ENCODE measurements at regions not wholly inside any gene's neighbourhood (a gene's known extent, or its start where the extent isn't known, plus 50 kb on each side); places are given as distances from the start of the nearest gene placed in this dataset.

DNA sequence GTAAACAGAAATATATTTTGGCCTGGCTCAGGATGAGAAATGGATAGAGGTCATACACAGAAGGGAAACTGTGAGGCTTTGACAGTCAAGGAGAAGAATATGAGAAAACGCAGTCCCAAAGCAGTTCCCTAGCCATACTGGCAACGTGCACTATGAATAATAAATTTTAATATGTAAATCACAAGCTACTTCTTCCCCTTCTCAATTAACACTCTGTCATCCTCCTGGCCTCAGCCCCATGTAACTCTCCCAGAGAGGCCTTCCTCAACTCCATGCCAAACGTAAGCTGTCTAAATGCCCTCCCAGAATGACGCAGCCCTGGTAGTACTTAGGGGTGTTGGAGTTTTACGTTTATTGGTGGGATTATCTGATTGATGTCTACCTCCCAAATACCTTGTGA is 732.6 kb downstream of the LIG4 start:
- intact Hi-C loops (cut with DNase I) = no loop called here

DNA sequence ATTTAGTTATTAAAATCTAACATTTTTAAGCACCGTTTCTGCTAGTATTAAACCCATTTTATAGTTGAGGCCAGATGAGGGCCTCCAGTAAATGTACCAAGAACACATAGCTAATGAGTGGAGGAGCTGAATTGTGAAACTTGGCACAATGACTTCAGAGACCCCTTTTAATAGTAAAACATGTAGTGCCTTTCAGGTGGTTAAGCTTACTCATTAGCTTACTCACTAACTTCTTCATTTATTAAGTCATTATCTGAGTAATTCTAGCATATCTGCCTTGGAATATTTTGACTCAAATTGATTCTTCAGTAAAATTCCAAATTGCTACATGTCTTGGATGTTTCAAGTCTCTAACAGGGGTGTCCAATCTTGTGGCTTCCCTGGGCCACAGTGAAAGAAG is 735.2 kb downstream of the LIG4 start:
- no peak for DNase-seq
- intact Hi-C loops (cut with DNase I) = no loop called here

More for the DNA sequence above, 732.6 kb downstream of the LIG4 start:
- no peak for DNase-seq

DNA sequence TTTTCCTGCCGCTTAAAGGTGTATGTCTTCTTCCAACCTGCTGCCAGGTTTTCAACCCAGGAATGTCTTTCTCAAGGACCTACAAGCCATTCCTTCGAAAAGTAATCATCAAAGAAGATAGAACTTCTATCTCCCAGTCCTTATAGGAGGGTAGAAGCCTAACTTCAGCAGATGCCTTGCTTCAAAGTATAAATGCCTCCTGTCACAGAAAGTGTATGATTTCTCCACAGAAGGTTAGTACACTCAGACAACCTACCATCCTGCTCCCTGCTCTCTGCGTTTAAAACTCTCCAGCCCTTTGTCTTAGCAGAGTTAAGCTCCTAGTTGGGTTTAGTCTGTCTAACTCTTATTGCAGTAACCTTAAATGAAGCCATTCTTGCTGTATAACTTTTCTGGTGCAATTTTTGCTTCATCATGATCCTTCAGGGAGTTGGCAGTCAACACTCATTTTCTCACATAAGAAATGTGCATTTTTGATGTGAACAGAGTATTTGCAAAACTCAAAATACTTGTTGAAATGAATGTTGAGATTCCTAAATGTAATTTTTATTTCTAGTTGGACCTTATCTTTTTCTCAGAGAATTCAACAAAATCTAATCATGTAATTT is 737.5 kb downstream of the LIG4 start:
- no peak for DNase-seq
- intact Hi-C loops (cut with DNase I) = no loop called here

DNA sequence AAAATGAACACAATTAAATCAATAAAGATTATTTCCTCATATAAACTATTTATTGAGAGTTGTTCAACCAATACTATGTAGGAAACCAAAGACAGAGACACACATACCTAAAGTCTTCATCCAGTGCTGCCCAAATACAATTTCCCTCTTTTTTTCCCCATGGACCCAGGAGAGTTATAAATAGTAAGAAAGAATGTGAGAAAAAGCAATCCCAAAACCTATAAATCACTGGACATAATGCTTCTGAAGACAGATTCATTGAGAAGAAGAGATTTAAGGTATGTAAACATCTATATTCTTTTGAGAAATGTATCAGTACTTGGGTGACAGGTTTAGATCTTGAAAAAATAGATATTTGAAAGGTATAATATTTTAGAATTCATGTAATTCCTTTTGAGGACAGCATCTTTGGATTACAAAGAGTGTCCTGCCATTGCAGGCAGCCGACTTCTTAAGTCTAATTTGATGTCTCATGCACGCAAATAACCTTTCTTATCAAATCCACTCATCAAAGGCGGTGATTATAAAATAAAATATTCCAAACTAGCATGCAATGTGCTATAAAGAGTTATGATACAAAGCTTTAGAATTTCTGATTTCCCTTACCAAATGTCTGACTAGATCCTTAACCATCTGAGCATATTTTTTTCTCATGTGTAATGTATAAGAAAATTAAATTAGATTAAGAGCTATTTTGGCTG is 739.4 kb downstream of the LIG4 start:
- no peak for DNase-seq
- intact Hi-C loops (cut with DNase I) = no loop called here

DNA sequence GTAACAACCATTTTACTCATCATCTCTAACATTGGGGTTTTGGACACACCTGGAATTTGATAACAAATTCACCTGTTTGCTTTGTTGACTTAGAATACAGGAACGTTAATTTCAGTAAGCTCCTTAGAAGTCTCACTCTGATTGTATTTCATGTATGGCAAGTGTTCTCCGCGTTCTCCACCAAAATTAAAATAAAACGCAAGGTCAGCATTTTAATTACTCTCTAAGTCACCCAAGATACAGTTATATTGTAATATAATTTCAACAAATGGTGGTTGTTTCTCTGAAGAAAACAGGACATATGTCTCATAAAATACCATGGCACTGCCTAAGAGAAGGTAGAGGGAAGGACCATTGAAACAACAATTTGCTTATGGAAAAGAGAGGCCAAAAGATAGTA is 742.1 kb downstream of the LIG4 start:
- intact Hi-C loops (cut with DNase I) = no loop called here
- no peak for DNase-seq

DNA sequence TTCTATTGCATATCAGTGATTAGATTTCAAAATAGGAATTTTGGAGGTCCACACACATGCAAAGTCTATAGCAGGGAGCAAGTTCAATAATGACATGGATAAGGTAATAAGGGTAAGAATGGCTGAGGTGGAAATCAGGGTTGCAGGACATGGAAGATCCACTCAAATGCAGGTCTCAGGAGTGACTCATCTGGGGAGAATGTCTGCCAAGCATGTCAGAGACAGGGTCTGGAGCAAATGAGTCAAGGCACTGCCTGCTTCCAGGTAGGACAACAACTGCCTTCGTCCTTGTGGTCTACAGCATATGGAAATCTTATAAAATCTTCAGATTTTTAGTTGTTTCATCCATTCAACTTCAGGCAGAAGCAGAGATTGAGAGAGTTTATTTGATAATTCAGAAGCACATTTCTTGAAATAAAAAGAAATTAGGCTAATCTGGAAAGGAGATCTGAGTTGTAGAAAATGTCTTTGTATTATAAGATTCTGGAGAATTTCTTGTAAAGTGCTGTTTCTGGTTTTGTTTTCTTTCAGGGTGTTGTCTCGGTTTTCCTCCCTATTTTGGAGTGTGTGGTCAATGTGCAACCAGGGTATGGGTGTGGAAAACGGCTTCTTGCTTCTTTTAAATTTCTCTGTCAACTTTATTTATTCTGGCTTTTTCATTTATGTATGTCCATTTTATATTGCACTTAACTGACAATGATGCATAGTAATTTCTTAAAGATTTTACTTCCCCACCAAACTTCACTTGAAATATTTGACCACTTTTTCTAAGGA is 748.8 kb downstream of the LIG4 start:
- DNase-seq = no peak
- intact Hi-C loops (cut with DNase I) = no loop called here

DNA sequence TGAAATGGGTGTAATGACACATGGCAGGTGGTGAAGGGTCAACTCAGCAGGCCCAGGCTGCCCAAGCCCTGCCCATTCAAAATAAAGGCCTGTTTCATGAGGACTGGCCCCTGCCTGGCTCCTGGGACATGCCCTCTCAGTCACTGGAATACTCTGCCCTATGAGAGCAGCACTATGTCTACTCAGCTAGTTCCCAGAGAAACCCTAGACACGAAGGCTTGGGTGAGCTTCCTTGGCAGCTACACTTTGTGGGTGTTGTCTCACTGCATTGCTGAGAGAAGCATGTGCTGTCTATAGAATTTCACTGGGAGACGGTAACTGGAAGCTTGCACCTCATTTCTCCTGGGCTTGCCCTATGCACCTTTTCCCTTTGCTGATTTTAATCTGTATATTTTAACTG is 752.8 kb downstream of the LIG4 start:
- no peak for DNase-seq
- intact Hi-C loops (cut with DNase I) = no loop called here

DNA sequence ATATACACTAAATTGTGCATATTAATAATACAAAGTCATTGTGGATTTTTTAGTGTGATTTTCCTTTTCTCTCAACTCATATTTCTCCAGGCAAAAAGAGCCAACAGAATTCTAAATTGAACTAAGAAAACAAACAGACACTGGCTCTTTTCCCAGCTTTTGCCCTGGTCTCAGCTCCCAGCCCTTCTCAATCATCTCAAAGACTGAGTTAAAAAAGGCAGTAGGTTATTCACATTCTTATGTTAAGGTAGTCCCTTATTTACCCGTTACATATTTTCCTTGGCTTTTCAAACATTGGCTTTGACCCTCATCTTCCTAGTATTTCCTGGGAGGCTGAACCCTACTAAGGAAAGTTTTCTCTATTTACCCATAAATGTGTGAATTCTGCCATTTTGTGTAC is 753.6 kb downstream of the LIG4 start:
- DNase-seq = peak in 1 of 42 donors; percentile 2
- intact Hi-C loops (cut with DNase I) = no loop called here

DNA sequence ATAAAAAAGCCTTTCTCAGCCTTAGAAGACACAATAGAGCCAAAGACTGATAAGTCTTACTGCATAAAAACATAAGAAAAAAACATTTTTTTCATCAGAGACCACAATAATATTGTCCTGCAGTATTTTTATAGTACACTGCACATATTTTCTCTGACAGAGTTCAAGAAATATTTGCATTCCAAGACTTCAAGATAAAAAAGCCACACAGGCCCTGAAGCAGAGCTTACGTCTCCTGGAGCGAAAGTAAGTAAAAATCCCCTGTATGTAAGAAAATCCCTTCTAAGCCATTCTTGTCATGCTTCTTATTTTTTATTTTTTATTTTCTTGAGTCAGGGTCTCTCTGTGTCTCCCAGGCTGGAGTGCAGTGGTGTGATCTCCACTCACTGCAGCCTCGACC is 755.9 kb downstream of the LIG4 start:
- intact Hi-C loops (cut with DNase I) = no loop called here

DNA sequence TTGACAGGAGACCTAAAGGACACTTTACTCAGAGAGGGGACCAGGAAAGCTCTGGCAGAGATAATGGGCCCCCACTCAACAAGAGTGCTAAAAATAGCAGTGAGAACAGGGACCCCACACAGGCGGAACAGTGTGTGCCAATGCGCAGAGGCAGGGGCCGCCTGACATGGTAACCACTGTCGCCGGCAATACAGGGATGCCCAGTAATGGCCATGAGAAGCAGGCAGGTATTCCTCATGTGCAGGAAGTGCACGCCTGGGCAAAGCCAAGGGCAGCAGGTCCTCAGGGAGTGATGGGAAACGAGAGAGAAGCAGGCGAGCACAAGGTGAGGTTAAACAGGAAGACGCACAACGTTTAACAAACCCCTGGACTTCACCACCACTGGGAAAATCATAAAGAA is 757.1 kb downstream of the LIG4 start:
- intact Hi-C loops (cut with DNase I) = no loop called here
- no peak for DNase-seq

More for the DNA sequence above, 755.9 kb downstream of the LIG4 start:
- DNase-seq = no peak

DNA sequence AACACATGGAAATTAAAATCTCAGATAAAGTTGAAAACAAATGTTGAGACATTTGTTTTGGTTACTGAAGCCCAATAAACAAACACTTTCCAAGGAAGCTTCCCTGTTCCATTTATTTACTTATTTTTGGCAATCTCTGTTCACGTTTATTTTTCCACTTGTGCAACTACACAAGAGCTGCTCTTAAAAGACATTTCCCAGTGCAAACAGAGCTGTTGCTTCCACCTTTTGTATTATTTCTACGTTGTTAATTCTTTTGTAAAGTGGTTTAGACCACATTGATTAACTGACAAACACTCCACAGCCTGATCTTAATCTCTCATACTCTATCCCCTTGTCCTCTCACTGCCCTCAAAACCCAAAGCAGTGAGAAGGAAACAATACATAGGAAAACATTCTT is 757.6 kb downstream of the LIG4 start:
- intact Hi-C loops (cut with DNase I) = no loop called here
- no peak for DNase-seq

DNA sequence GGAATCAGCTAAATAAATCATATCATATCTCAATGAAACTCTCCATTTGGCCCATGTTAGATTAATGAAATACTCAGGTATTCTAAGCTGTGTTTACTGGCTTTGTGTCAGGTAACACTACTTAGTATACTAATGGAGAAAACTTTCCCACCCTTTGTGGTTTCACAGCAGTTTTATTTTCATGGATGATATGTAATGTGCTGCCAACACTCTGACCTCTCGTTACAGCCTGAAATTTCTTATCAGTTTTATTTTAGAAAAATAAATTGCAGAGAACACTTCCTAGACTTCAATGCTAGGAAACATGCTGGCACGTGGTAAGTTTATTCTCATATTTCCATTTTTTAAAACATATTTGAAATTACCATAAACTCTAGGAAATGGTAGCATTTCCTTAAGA is 758.9 kb downstream of the LIG4 start:
- intact Hi-C loops (cut with DNase I) = no loop called here
- DNase-seq = no peak

DNA sequence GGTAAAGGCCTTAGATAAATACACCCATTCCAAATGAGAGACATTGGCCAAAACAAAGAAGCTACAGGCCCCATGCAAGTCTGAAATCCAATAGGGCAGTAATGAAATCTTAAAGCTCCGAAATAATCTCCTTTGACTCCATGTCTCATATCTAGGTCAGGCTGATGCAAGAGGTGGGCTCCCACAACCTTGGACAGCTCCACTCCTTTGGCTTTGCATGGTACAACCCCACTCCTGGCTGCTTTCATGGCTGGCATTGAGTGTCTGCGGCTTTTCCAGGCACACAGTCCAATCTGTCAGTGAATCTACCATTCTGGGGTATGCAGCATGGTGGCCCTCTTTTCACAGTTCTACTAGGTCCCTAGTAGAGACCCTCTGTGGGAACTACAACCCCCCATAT is 762.5 kb downstream of the LIG4 start:
- DNase-seq = no peak
- intact Hi-C loops (cut with DNase I) = no loop called here

DNA sequence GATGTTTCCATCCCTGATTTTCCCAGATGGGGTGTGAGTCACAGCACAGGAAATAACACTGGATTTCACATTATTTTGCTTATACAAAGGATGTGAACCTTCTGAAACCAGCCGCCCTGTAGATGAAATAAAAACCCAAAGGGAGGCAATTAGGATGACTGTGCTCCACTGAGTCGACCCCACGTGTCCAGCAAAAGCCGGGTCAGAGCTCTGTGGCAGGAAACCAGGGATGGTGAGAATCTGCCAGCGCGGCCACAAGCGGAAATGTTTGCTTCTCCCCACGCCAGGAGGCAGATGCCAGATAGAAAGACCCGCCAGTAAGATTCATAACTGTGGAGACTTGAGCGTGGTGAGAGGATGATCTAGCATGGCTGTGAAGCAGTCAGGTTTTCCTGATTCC is 764.4 kb downstream of the LIG4 start:
- DNase-seq = peak in 2 of 42 donors; percentile 17 to 42
- intact Hi-C loops (cut with DNase I) = no loop called here

DNA sequence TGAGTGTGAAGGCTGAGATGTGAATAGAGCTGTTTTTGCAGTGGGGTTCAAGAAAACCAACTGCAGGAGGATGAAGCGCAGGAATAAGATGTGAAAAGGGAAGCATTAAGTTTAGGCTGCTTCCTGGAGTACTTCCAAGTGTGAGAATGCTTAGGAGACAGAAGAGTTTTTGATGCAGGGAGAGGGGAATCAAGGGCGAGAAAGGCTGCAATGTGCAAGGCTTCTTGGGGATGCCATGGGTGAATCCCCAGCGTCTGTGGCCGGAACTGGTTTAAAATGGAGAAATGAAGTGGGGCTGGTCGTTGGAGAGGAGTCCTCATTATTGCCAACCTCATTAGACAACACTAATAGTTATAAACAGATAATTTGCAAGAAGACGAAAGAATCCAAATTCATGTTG is 764.9 kb downstream of the LIG4 start:
- no peak for DNase-seq
- intact Hi-C loops (cut with DNase I) = no loop called here

DNA sequence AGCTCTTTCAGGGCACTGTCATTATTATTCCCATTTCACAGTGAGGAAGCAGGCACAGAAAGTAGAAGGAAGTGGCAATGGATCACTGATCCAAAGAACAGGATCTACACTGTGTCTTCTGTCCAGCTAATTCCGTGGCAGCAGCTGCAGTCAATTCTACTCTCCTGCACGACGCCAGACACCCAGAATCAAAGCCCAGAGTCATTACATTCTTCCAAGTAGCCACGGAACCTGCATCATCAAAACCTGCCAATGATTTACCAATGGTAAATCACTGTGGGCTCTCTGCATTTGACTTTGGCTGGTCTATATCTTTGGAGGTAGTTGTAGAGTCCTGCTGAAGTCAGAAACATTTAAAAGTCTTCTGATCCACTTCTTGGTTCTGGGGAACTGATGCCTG is 767.7 kb downstream of the LIG4 start:
- no peak for DNase-seq
- intact Hi-C loops (cut with DNase I) = no loop called here

DNA sequence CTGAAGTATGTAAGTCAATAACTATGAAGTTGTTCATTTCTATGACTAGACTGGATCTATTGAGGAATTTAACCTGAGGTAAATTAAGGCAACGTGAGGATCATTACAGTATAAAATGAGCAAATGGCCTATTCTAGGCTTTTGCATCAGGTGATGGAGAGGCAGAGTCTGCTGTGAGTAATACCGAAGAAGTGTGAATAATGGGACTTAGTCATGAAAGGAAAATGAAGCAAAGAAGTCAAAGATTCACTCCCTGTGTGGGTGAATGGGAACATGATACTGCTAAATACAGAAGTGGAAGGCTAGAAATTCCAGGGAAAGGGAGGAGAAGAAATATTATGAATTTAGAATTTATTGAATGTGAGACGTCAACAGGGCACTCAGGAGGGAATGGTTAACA is 774.1 kb downstream of the LIG4 start:
- intact Hi-C loops (cut with DNase I) = no loop called here
- peak in 11 of 42 donors; percentile 4 to 57 (median 15) for DNase-seq

DNA sequence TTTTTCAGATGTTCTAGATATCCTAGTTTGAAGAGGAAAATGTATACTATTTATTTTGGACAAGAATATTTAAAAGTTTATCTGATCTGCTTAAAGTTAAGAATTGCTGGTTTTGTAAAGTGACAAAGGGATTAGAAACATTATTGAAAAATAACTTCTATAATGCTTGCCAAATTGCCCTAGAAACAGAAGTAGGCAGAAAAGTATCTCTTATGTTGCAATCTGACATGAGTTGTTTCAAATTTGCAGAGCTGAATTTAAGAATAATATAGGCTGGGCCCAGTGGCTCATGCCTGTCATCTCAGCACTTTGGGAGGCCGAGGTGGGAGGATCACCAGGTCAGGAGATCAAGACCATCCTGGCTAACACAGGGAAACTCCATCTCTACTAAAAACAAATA is 777.1 kb downstream of the LIG4 start:
- intact Hi-C loops (cut with DNase I) = no loop called here
- DNase-seq = no peak

DNA sequence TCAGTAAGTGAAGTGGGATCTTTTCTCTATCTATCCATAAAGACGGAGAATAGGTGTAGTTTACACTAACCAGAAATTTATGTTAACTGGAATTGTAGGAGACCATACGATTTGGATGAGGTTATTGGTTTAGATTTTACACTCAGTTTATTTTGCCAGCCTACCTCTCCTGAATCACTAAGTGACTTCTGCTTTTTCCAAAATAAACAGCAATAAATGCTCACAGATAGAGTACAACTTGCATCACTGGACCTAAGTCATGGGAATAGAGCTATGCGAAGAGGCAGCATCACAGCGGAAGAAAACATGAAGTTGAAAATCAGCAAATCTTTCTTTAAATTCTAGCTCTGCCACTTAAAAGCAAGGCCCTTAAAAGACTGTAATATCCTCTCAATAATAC is 781.0 kb downstream of the LIG4 start:
- intact Hi-C loops (cut with DNase I) = no loop called here
- DNase-seq = no peak

DNA sequence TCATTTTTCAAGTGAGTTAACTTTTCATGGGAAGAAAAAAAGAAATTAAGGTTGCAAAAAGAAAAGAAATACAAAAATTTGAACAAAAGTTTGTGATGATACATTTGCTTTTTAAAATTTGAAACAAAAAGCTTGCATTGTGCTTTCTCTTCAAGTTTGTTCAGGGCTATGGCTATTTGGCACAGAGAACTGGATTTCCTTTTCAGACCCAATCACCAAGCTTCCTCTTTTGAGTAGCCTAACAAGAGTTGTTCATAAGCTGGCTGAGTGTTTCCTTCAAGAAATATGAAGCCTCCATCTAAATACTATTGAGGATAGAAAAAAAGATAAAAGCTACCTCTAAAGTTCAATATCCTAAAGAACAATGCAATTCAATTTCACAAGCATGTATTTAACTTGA is 787.8 kb downstream of the LIG4 start:
- DNase-seq = no peak
- intact Hi-C loops (cut with DNase I) = no loop called here

DNA sequence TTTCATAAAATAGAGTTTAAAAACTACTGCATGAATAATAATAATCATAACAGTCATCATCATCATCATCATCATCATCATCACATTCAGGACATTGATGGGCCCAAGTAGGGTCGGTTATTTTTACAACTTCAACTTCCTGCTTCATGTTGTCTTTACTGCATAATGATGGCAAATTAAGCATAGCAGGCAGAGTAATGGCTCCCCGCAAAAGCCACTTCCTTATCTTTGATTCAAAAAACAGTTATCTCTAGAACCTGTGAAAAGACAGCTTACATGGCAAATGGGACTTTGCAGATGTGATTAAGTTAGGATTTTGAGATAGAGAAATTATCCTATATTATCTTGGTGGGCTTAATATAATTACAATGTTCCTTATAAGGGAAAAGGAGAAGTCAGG is 792.9 kb downstream of the LIG4 start:
- no peak for DNase-seq
- intact Hi-C loops (cut with DNase I) = no loop called here
